H9 (cell line): ENCODE measurements at regions not wholly inside any gene's neighbourhood (a gene's known extent, or its start where the extent isn't known, plus 50 kb on each side); places are given as distances from the start of the nearest gene placed in this dataset.

Experiments
- DNase-seq: peaks from one replicate; pipeline ENCODE4 v3.0.0-alpha.2; 2017
- H2AFZ ChIP-seq: one replicate; pipeline ENCODE4 v1.6.1; 2013; ENCODE audit warnings: mild to moderate bottlenecking, low read length, control low read depth, moderate library complexity
- H2AK5ac ChIP-seq: 2 replicates; pipeline ENCODE4 v1.6.1; 2013; ENCODE audit warnings: low read length, control low read depth, mixed read lengths; ENCODE audit not compliant: insufficient read length
- H2BK120ac ChIP-seq: one replicate; pipeline ENCODE4 v1.6.1; 2013; ENCODE audit warnings: low read depth, mild to moderate bottlenecking, low read length, control low read depth, inconsistent platforms; ENCODE audit not compliant: poor library complexity, severe bottlenecking
- H2BK12ac ChIP-seq: 2 replicates; pipeline ENCODE4 v1.6.1; 2013; ENCODE audit warnings: low read length, control low read depth, mixed read lengths, low read depth; ENCODE audit not compliant: insufficient read length
- H2BK15ac ChIP-seq: 2 replicates; pipeline ENCODE4 v1.6.1; 2013; ENCODE audit warnings: low read depth, low read length, control low read depth
- H2BK20ac ChIP-seq: one replicate; pipeline ENCODE4 v1.6.1; 2013; ENCODE audit warnings: low read depth, mild to moderate bottlenecking, low read length, control low read depth, inconsistent platforms; ENCODE audit not compliant: poor library complexity, severe bottlenecking
- H2BK5ac ChIP-seq: 2 replicates; pipeline ENCODE4 v1.6.1; 2013; ENCODE audit warnings: low read length, control low read depth, mixed read lengths; ENCODE audit not compliant: insufficient read length
- H3K14ac ChIP-seq: 2 replicates; pipeline ENCODE4 v1.6.1; 2013; ENCODE audit warnings: low read length, control low read depth; ENCODE audit not compliant: insufficient read depth
- H3K18ac ChIP-seq: 2 replicates; pipeline ENCODE4 v1.6.1; 2013; ENCODE audit warnings: low read depth, mild to moderate bottlenecking, mixed read lengths, low read length, control low read depth; ENCODE audit not compliant: insufficient read length
- H3K23ac ChIP-seq: 2 replicates; pipeline ENCODE4 v1.6.1; 2013; ENCODE audit warnings: low read length, control low read depth, mixed read lengths, low read depth; ENCODE audit not compliant: insufficient read length
- H3K23me2 ChIP-seq: 2 replicates; pipeline ENCODE4 v1.6.1; 2013; ENCODE audit warnings: low read depth, mild to moderate bottlenecking, mixed read lengths, low read length, control low read depth; ENCODE audit not compliant: insufficient read length, poor library complexity, severe bottlenecking
- H3K27ac ChIP-seq: 2 replicates; pipeline ENCODE4 v1.5.1; 2013; ENCODE audit warnings: low read length, control low read depth, mixed read lengths, low read depth; ENCODE audit not compliant: insufficient read length
- H3K27me3 ChIP-seq: 2 replicates; pipeline ENCODE4 v1.6.1; 2013; ENCODE audit warnings: low read length, control low read depth, inconsistent platforms; ENCODE audit not compliant: insufficient read depth
- H3K4ac ChIP-seq: 2 replicates; pipeline ENCODE4 v1.6.1; 2013; ENCODE audit warnings: low read depth, mild to moderate bottlenecking, control low read depth, inconsistent platforms, low read length, moderate library complexity
- H3K4me1 ChIP-seq: 2 replicates; pipeline ENCODE4 v1.6.1; 2013; ENCODE audit warnings: low read length, control low read depth, inconsistent platforms; ENCODE audit not compliant: insufficient read depth
- H3K4me2 ChIP-seq: 2 replicates; pipeline ENCODE4 v1.6.1; 2013; ENCODE audit warnings: low read length, control low read depth, mixed read lengths; ENCODE audit not compliant: insufficient read length, insufficient read depth
- H3K56ac ChIP-seq: 2 replicates; pipeline ENCODE4 v1.6.1; 2013; ENCODE audit warnings: low read depth, mild to moderate bottlenecking, mixed read lengths, low read length, control low read depth; ENCODE audit not compliant: insufficient read length
- H3K79me1 ChIP-seq: 2 replicates; pipeline ENCODE4 v1.6.1; 2013; ENCODE audit warnings: low read depth, mild to moderate bottlenecking, moderate library complexity, low read length, control low read depth, inconsistent platforms; ENCODE audit not compliant: insufficient read depth, poor library complexity, severe bottlenecking
- H3K79me2 ChIP-seq: 2 replicates; pipeline ENCODE4 v1.6.1; 2013; ENCODE audit warnings: low read length, control low read depth, inconsistent platforms; ENCODE audit not compliant: insufficient read depth
- H3K9ac ChIP-seq: 2 replicates; pipeline ENCODE4 v1.6.1; 2013; ENCODE audit warnings: low read length, control low read depth, mixed read lengths; ENCODE audit not compliant: insufficient read length; ENCODE audit errors: extremely low read depth
- H3K9me3 ChIP-seq: one replicate; pipeline ENCODE4 v1.6.1; 2013; ENCODE audit warnings: low read depth, low read length, inconsistent platforms; ENCODE audit not compliant: control insufficient read depth
- H3T11ph ChIP-seq: one replicate; pipeline ENCODE4 v1.6.1; 2013; ENCODE audit warnings: mild to moderate bottlenecking, low read length, control low read depth, inconsistent platforms
- H4K20me1 ChIP-seq: one replicate; pipeline ENCODE4 v1.6.1; 2013; ENCODE audit not compliant: control insufficient read depth, insufficient read length, insufficient read depth
- H4K5ac ChIP-seq: 2 replicates; pipeline ENCODE4 v1.6.1; 2013; ENCODE audit warnings: low read depth, mild to moderate bottlenecking, mixed read lengths, low read length, control low read depth; ENCODE audit not compliant: insufficient read length
- H4K8ac ChIP-seq: replicated peaks from 2 replicates; pipeline ENCODE4 v1.6.1; 2013; ENCODE audit warnings: low read length, control low read depth, mixed read lengths, low read depth; ENCODE audit not compliant: insufficient read length
- H4K91ac ChIP-seq: 2 replicates; pipeline ENCODE4 v1.6.1; 2013; ENCODE audit warnings: low read depth, mild to moderate bottlenecking, moderate library complexity, mixed read lengths, low read length, control low read depth; ENCODE audit not compliant: insufficient read length
- H3K27ac Mint-ChIP-seq, 3 experiments: 2 replicates in 2 of 3; 3 replicates in 1 of 3; pipeline ENCODE4 v1.8.0; 2020 to 2021; ENCODE audit warnings: mixed read lengths in 3 of 3, mild to moderate bottlenecking in 1 of 3, moderate library complexity in 1 of 3
- H3K27me3 Mint-ChIP-seq: 2 replicates; pipeline ENCODE4 v1.8.0; 2021; ENCODE audit warnings: low read depth, mild to moderate bottlenecking, moderate library complexity, mixed read lengths
- H3K36me3 Mint-ChIP-seq, 3 experiments: 2 replicates in 2 of 3; 3 replicates in 1 of 3; pipeline ENCODE4 v1.8.0; 2020 to 2021; ENCODE audit warnings: low read depth in 3 of 3, mixed read lengths in 3 of 3; ENCODE audit not compliant: insufficient read depth in 1 of 3
- H3K4me1 Mint-ChIP-seq, 2 experiments: 2 replicates each; pipeline ENCODE4 v1.8.0; 2020; ENCODE audit warnings: mixed read lengths in 2 of 2
- H3K4me3 Mint-ChIP-seq, 2 experiments: 2 replicates in 1 of 2; 3 replicates in 1 of 2; pipeline ENCODE4 v1.8.0; 2020 to 2021; ENCODE audit warnings: mild to moderate bottlenecking in 2 of 2, mixed read lengths in 2 of 2, moderate library complexity in 1 of 2
- H3K9me3 Mint-ChIP-seq, 2 experiments: 2 replicates in 1 of 2; 3 replicates in 1 of 2; pipeline ENCODE4 v1.8.0; 2020; ENCODE audit warnings: mild to moderate bottlenecking in 2 of 2, mixed read lengths in 2 of 2, moderate library complexity in 1 of 2
- WGBS: extraction: QIAGEN DNeasy Blood & Tissue Kit; methylation state at CpG from one replicate; pipeline ENCODE4 v1.1.7; 2013; ENCODE audit warnings: missing lambda C conversion rate, low lambda C conversion rate, mixed read lengths; ENCODE audit not compliant: insufficient read length; ENCODE audit errors: extremely low coverage; 5-methylcytosine and 5-hydroxymethylcytosine counted together
- TF ChIP-seq, protein P1 (sequence below): fragments of 200-600 bp; sonication (generic); conservative IDR thresholded peaks from 3 replicates; pipeline ENCODE4 v1.8.0; 2021; ENCODE audit warnings: antibody characterized with exemption, mild to moderate bottlenecking

DNA sequence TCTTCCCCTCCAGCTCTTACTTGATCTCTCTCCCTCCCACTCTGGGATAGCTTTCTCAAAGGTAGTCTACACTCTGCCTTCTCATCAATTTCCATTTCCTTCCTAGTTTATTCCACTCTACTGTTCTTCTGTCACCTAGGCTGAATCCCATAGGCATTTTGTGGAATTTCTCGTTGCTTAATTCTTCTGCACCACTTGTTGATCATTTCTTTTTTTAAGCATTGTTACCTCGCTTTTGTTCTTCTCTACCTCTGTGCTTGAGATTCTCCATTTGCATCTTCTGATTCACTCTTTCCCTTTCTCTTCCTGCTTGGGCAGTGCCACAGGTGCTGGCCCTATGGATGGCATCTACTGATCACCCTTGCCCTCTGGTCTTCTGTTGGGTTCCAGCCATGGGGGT lies 567.2 kb downstream of the CDH26 start:
- no peaks in the 10 kb centered on the region for H4K20me1 ChIP-seq
- no peak overlapping the region for H3K56ac ChIP-seq
- H2BK20ac ChIP-seq, result no peak overlapping the region
- peaks cover 2% of the 10 kb centered on the region; the same call in 1 of the 2 replicates for H3K4me1 ChIP-seq
- Mint-ChIP-seq H3K9me3 (no peaks in the 10 kb centered on the region; a peak in 1 of 5 replicates), H3K36me3 (no peaks in the 10 kb centered on the region; a peak in 2 of 7 replicates), H3K27ac (no peak overlapping the region), H3K4me3 (no peak overlapping the region), H3K27me3 (peaks cover 3% of the 10 kb centered on the region), H3K4me1 (peaks cover 5 to 8% of the 10 kb centered on the region in 2 experiments)
- no peak overlapping the region for H3K14ac ChIP-seq
- H2BK5ac ChIP-seq, result no peak overlapping the region
- H3K27me3 ChIP-seq, result no peaks in the 10 kb centered on the region
- no peak overlapping the region for H2BK12ac ChIP-seq
- no peak overlapping the region for H2AFZ ChIP-seq
- H3K4me2 ChIP-seq, result no peak overlapping the region
- no peaks in the 10 kb centered on the region for H3K9me3 ChIP-seq
- DNase-seq, result no peak
- no peak overlapping the region for H3K4ac ChIP-seq
- H3K9ac ChIP-seq, result no peak overlapping the region
- TF ChIP-seq, protein P1, sequence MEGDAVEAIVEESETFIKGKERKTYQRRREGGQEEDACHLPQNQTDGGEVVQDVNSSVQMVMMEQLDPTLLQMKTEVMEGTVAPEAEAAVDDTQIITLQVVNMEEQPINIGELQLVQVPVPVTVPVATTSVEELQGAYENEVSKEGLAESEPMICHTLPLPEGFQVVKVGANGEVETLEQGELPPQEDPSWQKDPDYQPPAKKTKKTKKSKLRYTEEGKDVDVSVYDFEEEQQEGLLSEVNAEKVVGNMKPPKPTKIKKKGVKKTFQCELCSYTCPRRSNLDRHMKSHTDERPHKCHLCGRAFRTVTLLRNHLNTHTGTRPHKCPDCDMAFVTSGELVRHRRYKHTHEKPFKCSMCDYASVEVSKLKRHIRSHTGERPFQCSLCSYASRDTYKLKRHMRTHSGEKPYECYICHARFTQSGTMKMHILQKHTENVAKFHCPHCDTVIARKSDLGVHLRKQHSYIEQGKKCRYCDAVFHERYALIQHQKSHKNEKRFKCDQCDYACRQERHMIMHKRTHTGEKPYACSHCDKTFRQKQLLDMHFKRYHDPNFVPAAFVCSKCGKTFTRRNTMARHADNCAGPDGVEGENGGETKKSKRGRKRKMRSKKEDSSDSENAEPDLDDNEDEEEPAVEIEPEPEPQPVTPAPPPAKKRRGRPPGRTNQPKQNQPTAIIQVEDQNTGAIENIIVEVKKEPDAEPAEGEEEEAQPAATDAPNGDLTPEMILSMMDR, result no peak
- no CpG with 5 or more reads among the region's 2 CpGs for WGBS
- H3K79me1 ChIP-seq, result no peaks in the 10 kb centered on the region
- no peak overlapping the region for H3K23ac ChIP-seq
- no peak overlapping the region for H4K5ac ChIP-seq
- no peak overlapping the region for H3K18ac ChIP-seq
- no peaks in the 10 kb centered on the region for H3K23me2 ChIP-seq
- H3K79me2 ChIP-seq, result no peaks in the 10 kb centered on the region
- H2BK120ac ChIP-seq, result no peak overlapping the region
- no peak overlapping the region for H4K91ac ChIP-seq
- H2BK15ac ChIP-seq, result no peak overlapping the region
- H3K27ac ChIP-seq, result no peak overlapping the region
- no peak overlapping the region for H3T11ph ChIP-seq
- H2AK5ac ChIP-seq, result no peak overlapping the region
- H4K8ac ChIP-seq, result no peak overlapping the region
